ENCODE measurements at regions not wholly inside any gene's neighbourhood (a gene's known extent, or its start where the extent isn't known, plus 50 kb on each side); places are given as distances from the start of the nearest gene placed in this dataset.

DNA sequence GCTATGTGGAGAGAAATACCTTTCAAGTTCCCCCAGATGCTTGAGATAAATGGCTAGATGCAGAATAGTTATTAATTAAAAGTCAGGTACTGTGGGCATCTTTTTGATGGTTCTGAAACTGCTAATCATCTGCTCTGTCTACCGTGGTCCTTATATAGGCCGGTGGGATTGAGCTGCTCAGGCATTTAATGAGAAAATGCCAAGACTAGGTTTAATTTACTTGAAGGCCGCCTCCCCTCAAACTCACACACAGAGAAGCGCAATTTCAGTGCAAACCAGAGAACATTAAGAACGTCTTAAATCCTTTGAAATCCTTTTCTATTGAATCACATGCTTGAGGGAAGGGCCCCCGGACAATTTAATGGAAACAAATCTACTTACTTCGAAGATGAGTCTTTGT is 136.4 kb upstream of the CRBN start:
- TF ChIP-seq JUND (IDR thresholded peaks at IDR 0.05; ENCODE audit: low read length), result no peak
- TF ChIP-seq POLR2A (IDR thresholded peaks at IDR 0.05; ENCODE audit: control extremely low read depth in 1 of 2, low read depth in 2 of 2, low read length in 2 of 2), result no peak
- no peak for TF ChIP-seq POLR2AphosphoS5 (IDR thresholded peaks at IDR 0.05; ENCODE audit: low read depth, low read length)
- TF ChIP-seq CTCF (IDR thresholded peaks at IDR 0.05; ENCODE audit: control extremely low read depth in 1 of 3, insufficient read depth in 1 of 3, low read depth in 1 of 3, low read length in 3 of 3), result no peak

Data from H1 (cell line).